KMS-11 (cell line): ENCODE measurements at regions not wholly inside any gene's neighbourhood (a gene's known extent, or its start where the extent isn't known, plus 50 kb on each side); places are given as distances from the start of the nearest gene placed in this dataset.

Experiments used
- H2AFZ ChIP-seq: fragments of 200-600 bp; sonication (generic); 2 replicates; pipeline ENCODE4 v1.6.1; 2016; ENCODE audit warnings: antibody characterized with exemption, mixed run types, low read depth
- H3K27ac ChIP-seq: fragments of 200-600 bp; sonication (generic); 2 replicates; pipeline ENCODE4 v1.6.1; 2016; ENCODE audit warnings: mild to moderate bottlenecking, mixed run types
- H3K27me3 ChIP-seq: fragments of 200-600 bp; sonication (generic); 2 replicates; pipeline ENCODE4 v1.6.1; 2017; ENCODE audit warnings: mild to moderate bottlenecking, low read depth, mixed run types, moderate library complexity; ENCODE audit not compliant: insufficient read depth
- H3K36me3 ChIP-seq: fragments of 200-600 bp; sonication (generic); 2 replicates; pipeline ENCODE4 v1.6.1; 2017; ENCODE audit warnings: mild to moderate bottlenecking, mixed run types; ENCODE audit not compliant: insufficient read depth
- H3K4me1 ChIP-seq: fragments of 200-600 bp; sonication (generic); 2 replicates; pipeline ENCODE4 v1.6.1; 2016; ENCODE audit warnings: mild to moderate bottlenecking, low read depth, mixed run types; ENCODE audit not compliant: poor library complexity, severe bottlenecking
- H3K4me2 ChIP-seq: fragments of 200-600 bp; sonication (generic); 2 replicates; pipeline ENCODE4 v1.7.0; 2016; ENCODE audit warnings: mild to moderate bottlenecking, mixed run types
- H3K4me3 ChIP-seq: fragments of 200-600 bp; sonication (generic); IDR thresholded peaks from 2 replicates; pipeline ENCODE4 v1.6.1; 2017; ENCODE audit warnings: low read depth, low read length, mixed read lengths; ENCODE audit not compliant: insufficient read depth
- H3K79me2 ChIP-seq: fragments of 200-600 bp; sonication (generic); 2 replicates; pipeline ENCODE4 v1.6.1; 2016; ENCODE audit warnings: low read depth, mixed run types; ENCODE audit not compliant: insufficient read depth
- H3K9ac ChIP-seq: fragments of 200-600 bp; sonication (generic); 2 replicates; pipeline ENCODE4 v1.6.1; 2016; ENCODE audit warnings: mild to moderate bottlenecking, mixed run types
- H4K20me1 ChIP-seq: fragments of 200-600 bp; sonication (generic); 2 replicates; pipeline ENCODE4 v1.6.1; 2016; ENCODE audit warnings: mild to moderate bottlenecking, mixed run types; ENCODE audit not compliant: insufficient read depth
- TF ChIP-seq, protein P1 (sequence below): fragments of 200-600 bp; sonication (generic); conservative IDR thresholded peaks from 2 replicates; pipeline ENCODE4 v1.6.1; 2017; ENCODE audit warnings: low read depth, mild to moderate bottlenecking, antibody characterized with exemption, low read length, moderate library complexity, mixed read lengths

DNA sequence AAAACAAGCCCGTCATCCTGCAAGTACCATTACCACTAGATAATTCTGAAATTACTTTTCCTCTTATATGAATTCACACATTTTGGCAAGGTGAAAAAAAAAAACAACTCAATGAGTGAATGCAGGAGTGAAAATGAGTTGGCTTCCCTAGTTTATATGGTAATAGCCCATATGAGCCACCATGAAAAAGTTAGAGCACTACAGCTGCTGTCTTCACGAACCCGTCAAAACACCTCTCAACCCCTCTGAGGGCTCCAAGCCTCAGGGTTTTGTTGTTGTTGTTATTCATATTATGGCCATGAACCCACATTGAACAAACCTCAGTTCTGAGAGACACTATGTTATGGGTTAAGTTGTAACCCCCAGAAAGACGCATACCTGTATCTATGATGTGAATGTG, 289.9 kb upstream of the CAND1 start:
- H3K79me2 ChIP-seq, result no peaks in the 10 kb centered on the region
- no peak overlapping the region for H2AFZ ChIP-seq
- H3K9ac ChIP-seq, result no peak overlapping the region
- no peak overlapping the region for H3K4me2 ChIP-seq
- no peak overlapping the region for H3K27ac ChIP-seq
- H4K20me1 ChIP-seq, result no peaks in the 10 kb centered on the region
- no peak overlapping the region for H3K4me3 ChIP-seq
- TF ChIP-seq, protein P1, sequence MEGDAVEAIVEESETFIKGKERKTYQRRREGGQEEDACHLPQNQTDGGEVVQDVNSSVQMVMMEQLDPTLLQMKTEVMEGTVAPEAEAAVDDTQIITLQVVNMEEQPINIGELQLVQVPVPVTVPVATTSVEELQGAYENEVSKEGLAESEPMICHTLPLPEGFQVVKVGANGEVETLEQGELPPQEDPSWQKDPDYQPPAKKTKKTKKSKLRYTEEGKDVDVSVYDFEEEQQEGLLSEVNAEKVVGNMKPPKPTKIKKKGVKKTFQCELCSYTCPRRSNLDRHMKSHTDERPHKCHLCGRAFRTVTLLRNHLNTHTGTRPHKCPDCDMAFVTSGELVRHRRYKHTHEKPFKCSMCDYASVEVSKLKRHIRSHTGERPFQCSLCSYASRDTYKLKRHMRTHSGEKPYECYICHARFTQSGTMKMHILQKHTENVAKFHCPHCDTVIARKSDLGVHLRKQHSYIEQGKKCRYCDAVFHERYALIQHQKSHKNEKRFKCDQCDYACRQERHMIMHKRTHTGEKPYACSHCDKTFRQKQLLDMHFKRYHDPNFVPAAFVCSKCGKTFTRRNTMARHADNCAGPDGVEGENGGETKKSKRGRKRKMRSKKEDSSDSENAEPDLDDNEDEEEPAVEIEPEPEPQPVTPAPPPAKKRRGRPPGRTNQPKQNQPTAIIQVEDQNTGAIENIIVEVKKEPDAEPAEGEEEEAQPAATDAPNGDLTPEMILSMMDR, result no peak
- H3K36me3 ChIP-seq, result no peaks in the 10 kb centered on the region
- no peaks in the 10 kb centered on the region for H3K27me3 ChIP-seq
- H3K4me1 ChIP-seq, result no peaks in the 10 kb centered on the region

DNA sequence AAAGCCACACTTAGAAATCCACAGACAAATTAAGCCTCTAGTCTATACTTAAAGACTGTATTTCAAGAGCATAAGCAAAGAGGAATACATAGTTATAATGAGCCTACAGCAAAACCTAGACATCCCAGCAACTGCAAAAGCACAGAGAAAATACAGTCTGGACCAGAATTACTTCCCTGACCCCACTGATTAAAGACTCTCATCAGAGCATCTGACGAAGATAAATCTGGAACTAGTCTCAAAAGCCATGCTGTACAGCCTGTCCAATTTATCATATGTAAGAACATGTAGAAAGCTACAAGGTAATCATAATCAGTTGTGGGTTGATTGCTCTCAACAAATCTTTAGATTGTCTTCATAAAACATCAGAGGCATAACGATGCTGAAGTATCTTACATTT, 285.1 kb upstream of the CAND1 start:
- H3K4me1 ChIP-seq, result no peaks in the 10 kb centered on the region
- no peaks in the 10 kb centered on the region for H3K27me3 ChIP-seq
- H3K4me3 ChIP-seq, result no peak overlapping the region
- H3K9ac ChIP-seq, result no peak overlapping the region
- H3K36me3 ChIP-seq, result no peaks in the 10 kb centered on the region
- no peak overlapping the region for H3K4me2 ChIP-seq
- H3K79me2 ChIP-seq, result no peaks in the 10 kb centered on the region
- TF ChIP-seq, protein P1, result no peak
- H3K27ac ChIP-seq, result no peak overlapping the region
- no peak overlapping the region for H2AFZ ChIP-seq
- no peaks in the 10 kb centered on the region for H4K20me1 ChIP-seq

- no peaks in the 10 kb centered on the region for H3K79me2 ChIP-seq
- no peak overlapping the region for H3K4me2 ChIP-seq
- no peak overlapping the region for H3K9ac ChIP-seq
- H2AFZ ChIP-seq, result no peak overlapping the region
- H3K27ac ChIP-seq, result no peak overlapping the region
- H4K20me1 ChIP-seq, result no peaks in the 10 kb centered on the region
- TF ChIP-seq, protein P1, result no peak
- H3K27me3 ChIP-seq, result no peaks in the 10 kb centered on the region
- H3K36me3 ChIP-seq, result no peaks in the 10 kb centered on the region
- H3K4me1 ChIP-seq, result no peaks in the 10 kb centered on the region
- H3K4me3 ChIP-seq, result no peak overlapping the region
These were observed 284.2 kb upstream of the CAND1 start for GRCh38 chr12:66984962-66985361.

DNA sequence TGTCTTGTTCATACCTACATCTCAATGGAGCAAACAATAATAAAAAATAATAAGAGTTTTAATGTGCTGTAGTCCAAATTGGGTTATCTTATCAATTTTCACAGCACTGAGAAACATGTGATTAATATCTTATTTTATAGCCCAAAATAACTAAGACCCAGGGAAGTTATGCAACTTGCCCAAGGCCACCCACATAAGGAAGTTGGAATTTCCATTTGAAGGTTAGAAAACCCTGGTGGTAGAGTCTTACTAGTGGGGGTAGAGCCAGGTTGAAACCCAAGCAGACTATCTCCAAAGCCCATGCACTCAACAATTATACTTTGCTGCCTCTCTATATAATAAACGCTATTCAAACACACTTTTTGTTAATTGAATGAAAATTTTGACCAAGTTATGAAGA, 270.0 kb upstream of the CAND1 start:
- H3K9ac ChIP-seq, result no peak overlapping the region
- no peak overlapping the region for H3K27ac ChIP-seq
- H2AFZ ChIP-seq, result no peak overlapping the region
- TF ChIP-seq, protein P1, result no peak
- no peaks in the 10 kb centered on the region for H3K36me3 ChIP-seq
- H3K27me3 ChIP-seq, result no peaks in the 10 kb centered on the region
- no peaks in the 10 kb centered on the region for H3K79me2 ChIP-seq
- no peaks in the 10 kb centered on the region for H3K4me1 ChIP-seq
- no peaks in the 10 kb centered on the region for H4K20me1 ChIP-seq
- H3K4me2 ChIP-seq, result no peak overlapping the region
- H3K4me3 ChIP-seq, result no peak overlapping the region

GRCh38 chr12:67001251-67001650, 267.9 kb upstream of the CAND1 start:
- no peaks in the 10 kb centered on the region for H3K36me3 ChIP-seq
- no peak overlapping the region for H3K4me3 ChIP-seq
- no peak overlapping the region for H3K9ac ChIP-seq
- no peaks in the 10 kb centered on the region for H3K27me3 ChIP-seq
- H3K27ac ChIP-seq, result no peak overlapping the region
- TF ChIP-seq, protein P1, result no peak
- H3K79me2 ChIP-seq, result no peaks in the 10 kb centered on the region
- no peak overlapping the region for H3K4me2 ChIP-seq
- H3K4me1 ChIP-seq, result no peaks in the 10 kb centered on the region
- H4K20me1 ChIP-seq, result no peaks in the 10 kb centered on the region
- no peak overlapping the region for H2AFZ ChIP-seq
